B cell (primary cell): ENCODE measurements at regions not wholly inside any gene's neighbourhood (a gene's known extent, or its start where the extent isn't known, plus 50 kb on each side); places are given as distances from the start of the nearest gene placed in this dataset.

Experiments
- CTCF ChIP-seq: fragments of 200-600 bp; IDR thresholded peaks from one replicate; pipeline ENCODE4 v1.8.0; 2022; ENCODE audit warnings: antibody characterized with exemption, mild to moderate bottlenecking
- EZH2 ChIP-seq: IDR thresholded peaks from 2 replicates; pipeline ENCODE4 v1.6.1; 2012; ENCODE audit warnings: borderline replicate concordance, low read depth, mild to moderate bottlenecking, moderate library complexity, low read length; ENCODE audit not compliant: insufficient read depth, poor library complexity, severe bottlenecking

DNA sequence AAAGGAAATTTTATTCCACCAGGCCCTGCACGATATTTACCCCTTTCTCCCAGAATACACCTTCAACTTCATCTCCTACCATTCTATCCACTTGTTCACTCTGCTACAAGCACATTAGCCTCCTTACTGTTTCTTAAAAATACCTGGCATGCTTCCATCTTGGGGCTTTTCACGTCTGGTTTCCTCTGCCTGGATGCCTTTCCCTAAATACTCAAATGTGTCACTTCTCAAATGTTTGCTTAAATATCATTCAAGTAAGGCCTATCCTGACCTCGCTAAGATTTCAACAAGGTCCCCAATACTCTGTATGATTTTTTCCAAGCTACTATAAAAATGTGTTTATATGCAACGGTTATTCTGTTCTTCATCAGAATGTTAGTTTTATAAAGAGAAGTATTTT lies 433.0 kb upstream of the CHAC2 start:
- TF ChIP-seq EZH2 (no peak), CTCF (no peak)
